HG02852 (cell line): ENCODE measurements at regions not wholly inside any gene's neighbourhood (a gene's known extent, or its start where the extent isn't known, plus 50 kb on each side); places are given as distances from the start of the nearest gene placed in this dataset.

ENCODE experiments used
- ATAC-seq: cut with Tn5 transposase; IDR thresholded peaks from one replicate; pipeline ENCODE4 v1.9.1; 2021; ENCODE audit warnings: mild to moderate bottlenecking, moderate library complexity; ENCODE audit not compliant: unreplicated experiment

GRCh38 chr4:173860094-173860493, 330.1 kb upstream of the HAND2 start:
- ATAC-seq: no peak

GRCh38 chr4:173859091-173859713, 329.2 kb upstream of the HAND2 start:
- no peak for ATAC-seq

- ATAC-seq: no peak
Observed at GRCh38 chr4:173858471-173858870, 328.4 kb upstream of the HAND2 start.

- ATAC-seq: no peak
Observed at GRCh38 chr4:173857828-173858227, 327.8 kb upstream of the HAND2 start.

GRCh38 chr4:173855015-173855414, 325.0 kb upstream of the HAND2 start:
- ATAC-seq: no peak

GRCh38 chr4:173852775-173853174, 322.7 kb upstream of the HAND2 start:
- ATAC-seq: no peak

GRCh38 chr4:173845580-173845979, 315.6 kb upstream of the HAND2 start:
- ATAC-seq: no peak

GRCh38 chr4:173839865-173840264, 309.8 kb upstream of the HAND2 start:
- no peak for ATAC-seq

- ATAC-seq: no peak
Observed at GRCh38 chr4:173837517-173837916, 307.5 kb upstream of the HAND2 start.

GRCh38 chr4:173835903-173836302, 305.9 kb upstream of the HAND2 start:
- ATAC-seq: no peak

GRCh38 chr4:173834151-173834550, 304.1 kb upstream of the HAND2 start:
- no peak for ATAC-seq

- ATAC-seq: no peak
Observed at GRCh38 chr4:173829565-173829964, 299.5 kb upstream of the HAND2 start.

- ATAC-seq: no peak
Observed at GRCh38 chr4:173827707-173828106, 297.7 kb upstream of the HAND2 start.

GRCh38 chr4:173821876-173822275, 291.8 kb upstream of the HAND2 start:
- ATAC-seq: no peak

- no peak for ATAC-seq
Observed at GRCh38 chr4:173821036-173821435, 291.0 kb upstream of the HAND2 start.

GRCh38 chr4:173807347-173807746, 277.3 kb upstream of the HAND2 start:
- ATAC-seq: no peak

GRCh38 chr4:173805884-173806283, 275.9 kb upstream of the HAND2 start:
- ATAC-seq: no peak

- ATAC-seq: no peak
Observed at GRCh38 chr4:173802662-173803022, 272.6 kb upstream of the HAND2 start.

GRCh38 chr4:173801876-173802661, 272.0 kb upstream of the HAND2 start:
- no peak for ATAC-seq

- ATAC-seq: no peak
Observed at GRCh38 chr4:173801361-173801760, 271.3 kb upstream of the HAND2 start.

- ATAC-seq: no peak
Observed at GRCh38 chr4:173797296-173797695, 267.3 kb upstream of the HAND2 start.

GRCh38 chr4:173794662-173795061, 264.6 kb upstream of the HAND2 start:
- ATAC-seq: no peak
